ENCODE measurements at regions not wholly inside any gene's neighbourhood (a gene's known extent, or its start where the extent isn't known, plus 50 kb on each side); places are given as distances from the start of the nearest gene placed in this dataset.

GRCh38 chr20:7492257-7492656 is 448.0 kb downstream of the HAO1 start:
- Histone ChIP-seq H3K27me3 (no peaks in the 10 kb centered on the region), H3K4me1 (no peaks in the 10 kb centered on the region), H3K4me3 (no peak overlapping the region), H3K9me3 (peaks cover 0 to 5% (median 0%) of the 10 kb centered on the region in 3 donors), H3K36me3 (no peaks in the 10 kb centered on the region), H3K27ac (no peak overlapping the region)
- TF ChIP-seq CTCF (IDR thresholded peaks at IDR 0.05), result no peak
- intact Hi-C loops (cut with DNase I; ENCODE audit: low total_unique reads), result no loop called here
- DNase-seq, result no peak

- intact Hi-C loops (cut with DNase I; ENCODE audit: low total_unique reads), result no loop called here
- Histone ChIP-seq H3K36me3 (no peaks in the 10 kb centered on the region), H3K27me3 (no peaks in the 10 kb centered on the region), H3K27ac (no peak overlapping the region), H3K9me3 (peaks cover 0 to 5% (median 0%) of the 10 kb centered on the region in 3 donors), H3K4me1 (no peaks in the 10 kb centered on the region), H3K4me3 (no peak overlapping the region)
- DNase-seq, result no peak
- no peak for TF ChIP-seq CTCF (IDR thresholded peaks at IDR 0.05)
These were observed 446.9 kb downstream of the HAO1 start for GRCh38 chr20:7493311-7493710.

GRCh38 chr20:7496394-7496991 is 443.8 kb downstream of the HAO1 start:
- H3K36me3 ChIP-seq, result no peaks in the 10 kb centered on the region
- no peak for DNase-seq
- intact Hi-C loops (cut with DNase I; ENCODE audit: low total_unique reads), result no loop called here
- TF ChIP-seq CTCF (IDR thresholded peaks at IDR 0.05), result no peak
- no peaks in the 10 kb centered on the region for H3K27me3 ChIP-seq
- no peak overlapping the region for H3K27ac ChIP-seq
- no peaks in the 10 kb centered on the region for H3K4me1 ChIP-seq
- H3K9me3 ChIP-seq, result peaks cover 0 to 5% (median 0%) of the 10 kb centered on the region in 3 donors
- no peak overlapping the region for H3K4me3 ChIP-seq

GRCh38 chr20:7497985-7498384 is 442.3 kb downstream of the HAO1 start:
- Histone ChIP-seq H3K4me3 (no peak overlapping the region), H3K4me1 (no peaks in the 10 kb centered on the region), H3K27ac (no peak overlapping the region), H3K9me3 (peaks cover 0 to 5% (median 0%) of the 10 kb centered on the region in 3 donors), H3K27me3 (no peaks in the 10 kb centered on the region), H3K36me3 (no peaks in the 10 kb centered on the region)
- intact Hi-C loops (cut with DNase I; ENCODE audit: low total_unique reads), result no loop called here
- no peak for TF ChIP-seq CTCF (IDR thresholded peaks at IDR 0.05)
- no peak for DNase-seq

- H3K27me3 ChIP-seq, result no peaks in the 10 kb centered on the region
- no peak overlapping the region for H3K27ac ChIP-seq
- peaks cover 0 to 6% (median 0%) of the 10 kb centered on the region in 4 donors for H3K4me1 ChIP-seq
- H3K4me3 ChIP-seq, result no peak overlapping the region
- DNase-seq, result no peak
- no peak for TF ChIP-seq CTCF (IDR thresholded peaks at IDR 0.05)
- intact Hi-C loops (cut with DNase I; ENCODE audit: low total_unique reads), result no loop called here
- no peaks in the 10 kb centered on the region for H3K9me3 ChIP-seq
- no peaks in the 10 kb centered on the region for H3K36me3 ChIP-seq
These were observed 441.1 kb downstream of the HAO1 start for GRCh38 chr20:7499201-7499600.

- TF ChIP-seq CTCF (IDR thresholded peaks at IDR 0.05), result no peak
- H3K4me1 ChIP-seq, result peaks cover 0 to 6% (median 0%) of the 10 kb centered on the region in 4 donors
- H3K27ac ChIP-seq, result no peak overlapping the region
- intact Hi-C loops (cut with DNase I; ENCODE audit: low total_unique reads), result no loop called here
- no peaks in the 10 kb centered on the region for H3K36me3 ChIP-seq
- no peaks in the 10 kb centered on the region for H3K9me3 ChIP-seq
- H3K27me3 ChIP-seq, result no peaks in the 10 kb centered on the region
- no peak overlapping the region for H3K4me3 ChIP-seq
- no peak for DNase-seq
These were observed 440.0 kb downstream of the HAO1 start for GRCh38 chr20:7500231-7500663.

All from tibial artery (tissue), 4 donors.